Hepatocyte (in vitro differentiated cells): ENCODE measurements at regions not wholly inside any gene's neighbourhood (a gene's known extent, or its start where the extent isn't known, plus 50 kb on each side); places are given as distances from the start of the nearest gene placed in this dataset.

Experiments
- EZH2 ChIP-seq: fragments of 200-600 bp; sonication (generic); IDR thresholded peaks from 2 replicates; pipeline ENCODE4 v1.6.1; 2016; ENCODE audit warnings: antibody characterized with exemption, mild to moderate bottlenecking, borderline replicate concordance
- TF ChIP-seq, protein P1 (sequence below): fragments of 200-600 bp; sonication (generic); IDR thresholded peaks from 2 replicates; pipeline ENCODE4 v1.5.1; 2016; ENCODE audit warnings: antibody characterized with exemption, mild to moderate bottlenecking; ENCODE audit not compliant: poor library complexity

DNA sequence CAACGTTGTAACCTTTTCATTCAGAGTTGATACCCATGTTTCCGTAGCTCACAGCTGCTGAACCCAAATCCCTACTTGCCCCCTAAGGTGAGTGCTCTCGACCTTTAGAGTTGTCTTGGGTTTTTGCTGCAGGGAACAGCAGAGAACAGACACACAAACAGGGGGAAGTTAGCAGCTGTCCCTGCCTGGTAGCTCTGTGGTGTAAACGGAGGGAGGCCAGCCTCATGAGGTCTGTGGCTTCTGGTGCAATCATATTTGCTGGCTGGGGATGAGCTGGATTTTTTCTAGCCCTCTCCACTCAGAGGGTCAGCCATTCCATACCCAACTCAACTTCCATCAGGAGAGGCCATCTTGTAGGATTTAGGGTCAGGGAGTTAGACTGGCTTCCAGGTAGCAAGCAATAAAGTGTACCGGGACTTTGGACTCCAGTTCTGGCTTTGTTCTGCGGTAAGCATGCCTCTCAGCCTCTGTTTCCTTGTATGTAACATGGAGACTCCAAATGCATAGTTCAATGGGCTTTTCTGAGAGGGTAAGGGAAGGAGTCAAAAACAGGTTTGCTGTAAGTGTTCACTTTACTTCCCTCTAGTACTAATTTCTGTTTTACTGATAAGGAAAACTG is 218.9 kb downstream of the MID1IP1 start:
- TF ChIP-seq EZH2: no peak
- TF ChIP-seq, protein P1, sequence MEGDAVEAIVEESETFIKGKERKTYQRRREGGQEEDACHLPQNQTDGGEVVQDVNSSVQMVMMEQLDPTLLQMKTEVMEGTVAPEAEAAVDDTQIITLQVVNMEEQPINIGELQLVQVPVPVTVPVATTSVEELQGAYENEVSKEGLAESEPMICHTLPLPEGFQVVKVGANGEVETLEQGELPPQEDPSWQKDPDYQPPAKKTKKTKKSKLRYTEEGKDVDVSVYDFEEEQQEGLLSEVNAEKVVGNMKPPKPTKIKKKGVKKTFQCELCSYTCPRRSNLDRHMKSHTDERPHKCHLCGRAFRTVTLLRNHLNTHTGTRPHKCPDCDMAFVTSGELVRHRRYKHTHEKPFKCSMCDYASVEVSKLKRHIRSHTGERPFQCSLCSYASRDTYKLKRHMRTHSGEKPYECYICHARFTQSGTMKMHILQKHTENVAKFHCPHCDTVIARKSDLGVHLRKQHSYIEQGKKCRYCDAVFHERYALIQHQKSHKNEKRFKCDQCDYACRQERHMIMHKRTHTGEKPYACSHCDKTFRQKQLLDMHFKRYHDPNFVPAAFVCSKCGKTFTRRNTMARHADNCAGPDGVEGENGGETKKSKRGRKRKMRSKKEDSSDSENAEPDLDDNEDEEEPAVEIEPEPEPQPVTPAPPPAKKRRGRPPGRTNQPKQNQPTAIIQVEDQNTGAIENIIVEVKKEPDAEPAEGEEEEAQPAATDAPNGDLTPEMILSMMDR: no peak
